ENCODE measurements at regions not wholly inside any gene's neighbourhood (a gene's known extent, or its start where the extent isn't known, plus 50 kb on each side); places are given as distances from the start of the nearest gene placed in this dataset.
A peak's percentile ranks its signal among the peaks of the same experiment; 100 is the strongest.

DNA sequence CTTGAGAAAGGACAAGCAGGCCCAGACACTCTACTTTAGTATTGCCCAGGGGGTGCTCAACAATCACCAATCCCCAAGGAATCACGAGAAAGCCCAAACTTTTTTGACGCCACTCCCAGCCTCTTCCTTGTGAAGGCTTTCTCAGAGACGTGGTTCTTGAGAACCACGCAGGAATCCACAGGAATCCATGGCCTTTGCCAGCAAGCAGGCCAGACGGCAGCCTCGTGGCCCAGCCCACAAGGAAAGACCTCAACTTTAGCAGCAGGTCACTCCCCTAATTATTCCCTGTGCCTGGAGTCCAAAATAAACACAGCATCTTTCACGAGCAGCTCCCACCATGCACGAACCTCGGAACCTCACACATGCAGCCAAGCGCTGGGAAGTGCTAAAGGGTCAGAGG is 104.2 kb downstream of the WT1 start:
- H3K4me3 ChIP-seq (ENCODE audit: low read length), result no peak overlapping the region
- TF ChIP-seq ZNF274 (IDR thresholded peaks at IDR 0.05; ENCODE audit: low read depth, low read length), result no peak

DNA sequence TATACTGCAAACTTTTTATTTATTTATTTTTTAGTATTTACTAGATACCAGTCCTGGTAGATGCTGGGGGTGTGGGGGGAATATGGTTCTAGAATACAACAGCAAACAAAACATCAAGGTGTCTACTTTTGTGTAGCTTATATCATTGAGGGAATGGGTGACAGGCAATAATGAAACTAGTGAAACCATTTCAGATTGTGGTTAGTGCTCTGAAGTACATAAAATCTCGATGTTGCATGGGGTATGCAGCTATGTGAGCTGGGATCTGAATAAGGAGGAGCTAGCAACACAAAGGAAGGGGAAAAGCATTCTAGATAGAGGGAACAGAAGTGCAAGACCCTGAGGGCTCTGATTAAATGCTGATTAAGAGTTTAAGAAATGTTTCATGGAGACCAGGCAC is 103.5 kb downstream of the WT1 start:
- H3K4me3 ChIP-seq (ENCODE audit: low read length), result no peak overlapping the region
- no peak for TF ChIP-seq ZNF274 (IDR thresholded peaks at IDR 0.05; ENCODE audit: low read depth, low read length)

DNA sequence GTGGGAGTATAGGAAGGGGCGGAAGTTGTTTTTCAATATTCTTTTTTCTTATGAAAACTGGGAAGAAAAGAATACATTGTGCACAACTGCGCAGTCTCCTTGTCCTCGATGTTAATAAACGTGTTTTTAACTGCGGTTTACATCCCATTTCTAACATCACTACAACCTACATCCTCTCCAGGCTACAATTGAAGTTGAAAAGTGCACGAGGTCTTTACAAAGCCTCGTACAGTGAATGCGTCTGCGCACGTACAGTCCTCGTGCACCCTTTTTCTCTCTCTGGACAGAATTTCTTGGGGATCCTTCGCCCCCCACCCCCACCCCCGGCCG is 102.4 kb downstream of the WT1 start:
- TF ChIP-seq ZNF274 (IDR thresholded peaks at IDR 0.05; ENCODE audit: low read depth, low read length), result no peak
- H3K4me3 ChIP-seq (ENCODE audit: low read length), result no peak overlapping the region; the same call in 1 of the 2 replicates

DNA sequence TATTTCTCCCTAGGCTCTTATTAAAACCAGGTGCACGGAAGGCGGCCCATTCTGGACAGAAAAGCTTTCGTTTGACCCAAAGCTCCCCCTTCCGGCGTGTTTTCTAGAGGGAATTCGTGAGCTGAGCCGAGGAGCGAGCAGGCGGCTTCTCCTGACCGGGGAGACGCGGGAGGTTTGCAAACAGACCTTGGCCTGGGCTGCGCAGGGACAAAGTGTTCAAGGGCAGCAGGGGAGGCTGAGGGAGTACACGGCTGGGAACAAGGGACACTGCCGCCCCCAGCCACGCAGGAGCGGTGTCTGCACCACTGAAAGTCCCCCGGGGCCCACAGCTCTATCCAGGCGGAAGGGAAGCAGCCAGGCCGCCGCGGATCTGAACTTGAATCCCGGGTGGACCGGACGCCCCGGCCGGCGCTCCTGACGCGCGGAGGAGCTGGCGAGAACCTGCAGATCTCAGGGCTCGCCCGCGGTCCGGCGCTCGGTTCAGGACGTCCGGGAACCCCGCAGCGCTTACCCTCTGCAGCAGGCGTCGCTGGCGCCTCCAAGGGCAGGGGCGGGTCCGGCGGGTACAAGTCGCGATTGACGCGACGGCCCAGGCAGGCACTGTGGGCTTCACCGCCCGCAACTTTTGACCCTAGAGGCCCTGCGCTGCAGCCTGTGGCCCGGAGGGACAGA is 101.9 kb downstream of the WT1 start:
- TF ChIP-seq ZNF274 (IDR thresholded peaks at IDR 0.05; ENCODE audit: low read depth, low read length), result no peak
- H3K4me3 ChIP-seq (ENCODE audit: low read length), result peak overlapping the region; percentile 27; the same call in 1 of the 2 replicates

DNA sequence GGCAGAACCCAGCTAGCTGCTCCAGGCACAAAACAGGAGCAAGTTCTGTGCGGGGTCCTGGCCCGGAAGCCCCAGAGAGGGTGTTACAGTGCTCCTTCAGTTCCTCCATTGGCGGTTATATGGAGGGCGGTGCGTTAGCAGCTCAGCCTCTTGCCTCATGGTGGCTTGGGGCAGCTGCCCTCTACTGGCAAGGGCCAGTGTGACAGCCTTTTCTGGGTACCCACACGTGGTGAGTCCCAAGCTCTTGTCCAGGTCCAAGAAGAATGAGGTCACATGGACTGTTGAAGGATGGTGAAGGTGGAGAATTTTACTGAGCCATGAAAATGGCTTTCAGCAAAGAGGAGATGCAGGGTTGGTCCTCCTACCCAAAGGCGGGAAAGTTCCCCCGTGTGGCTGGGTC is 100.5 kb downstream of the WT1 start:
- no peak for TF ChIP-seq ZNF274 (IDR thresholded peaks at IDR 0.05; ENCODE audit: low read depth, low read length)
- no peak overlapping the region for H3K4me3 ChIP-seq (ENCODE audit: low read length)

Data from GM08714 (cell line).